DMS79 treated with DMSO at 0.1 percent for 48 hours (cell line): ENCODE measurements at regions not wholly inside any gene's neighbourhood (a gene's known extent, or its start where the extent isn't known, plus 50 kb on each side); places are given as distances from the start of the nearest gene placed in this dataset.

ENCODE experiments used
- DNase-seq: peaks from one replicate; lab custom pipeline; 2025; lab: John Stamatoyannopoulos, UW

DNA sequence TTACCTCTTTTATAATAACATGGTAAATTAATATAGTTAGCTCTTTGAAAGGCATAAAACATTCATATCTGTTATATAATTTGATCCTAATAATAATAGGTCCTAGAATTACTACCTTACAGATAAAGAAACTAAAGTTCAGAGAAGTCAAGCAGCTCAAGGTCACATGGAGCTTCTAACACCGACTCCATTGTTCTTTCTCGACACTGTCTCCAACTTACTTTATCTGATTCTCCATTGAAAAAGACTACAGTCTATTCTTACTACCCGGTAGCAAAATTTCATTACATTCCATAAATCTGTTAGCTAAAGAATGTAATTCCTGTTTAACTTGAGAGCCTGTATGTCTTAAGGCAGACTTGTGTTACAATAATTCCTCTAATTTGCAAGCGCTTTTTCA, 96.3 kb upstream of the TMEM161B start:
- no peak for DNase-seq

DNA sequence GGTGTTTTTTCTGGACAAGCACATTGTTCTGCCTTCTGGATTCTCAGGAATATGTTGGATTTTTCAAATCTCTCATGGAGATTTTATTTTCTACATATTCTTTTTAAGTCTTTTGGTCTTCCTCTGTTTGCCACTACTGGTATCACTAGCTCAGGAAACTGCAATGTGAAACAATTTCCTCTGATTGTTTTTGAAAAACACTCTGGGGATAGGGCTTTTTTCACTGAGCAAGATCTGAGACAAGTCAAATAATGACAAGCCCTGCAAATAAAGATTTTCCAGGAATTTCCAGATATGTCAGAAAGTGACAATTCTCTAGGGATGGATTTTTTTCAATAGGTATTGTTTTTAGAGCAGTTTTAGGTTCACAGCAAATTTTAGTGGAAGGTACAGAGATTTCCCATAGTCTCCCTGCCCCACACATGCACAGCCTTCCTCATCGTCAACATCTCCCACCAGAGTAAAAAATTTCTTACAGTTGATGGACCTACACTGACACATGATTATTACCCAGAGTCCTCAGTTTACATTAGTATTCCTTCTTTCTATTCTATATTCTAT, 86.9 kb upstream of the TMEM161B start:
- no peak for DNase-seq

DNA sequence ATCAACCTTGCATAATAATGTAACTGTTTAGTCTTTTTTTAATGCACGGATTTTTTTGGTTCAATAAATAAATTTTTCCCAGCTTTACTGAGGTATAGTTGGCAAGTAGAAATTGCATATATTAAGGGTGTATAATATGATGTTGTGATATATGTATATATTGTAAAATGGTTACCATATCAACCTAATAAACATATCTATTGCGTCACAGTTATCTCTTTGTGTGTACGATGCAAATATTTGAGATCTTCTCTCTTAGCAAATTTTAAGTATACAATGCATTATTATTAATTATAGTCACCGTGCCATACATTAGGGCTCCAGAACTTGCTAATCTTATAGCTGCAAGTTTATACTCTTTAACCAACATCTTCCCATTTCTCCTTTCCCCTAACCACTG, 57.2 kb upstream of the TMEM161B start:
- no peak for DNase-seq

DNA sequence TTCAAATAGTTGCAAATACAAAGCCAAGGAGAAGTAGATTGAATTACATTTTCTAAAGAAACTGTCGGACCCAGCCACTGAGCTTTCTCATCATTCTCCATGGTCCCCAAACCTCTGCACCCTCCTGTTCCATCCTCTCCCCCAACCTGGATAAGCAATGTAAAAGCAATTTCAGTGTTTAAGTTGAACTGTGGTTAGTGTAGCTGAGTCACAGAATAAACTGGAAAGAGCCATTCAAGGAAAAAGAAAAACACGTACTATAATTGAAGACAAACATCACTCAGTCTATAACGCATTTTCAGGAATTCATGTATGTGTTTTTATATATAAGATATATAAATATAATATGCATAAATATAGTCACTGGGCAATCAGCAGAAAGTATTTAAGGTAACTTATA, 54.1 kb upstream of the TMEM161B start:
- DNase-seq = no peak
